ENCODE measurements at regions not wholly inside any gene's neighbourhood (a gene's known extent, or its start where the extent isn't known, plus 50 kb on each side); places are given as distances from the start of the nearest gene placed in this dataset.

GRCh38 chr6:16921399-16922110 is 160.3 kb upstream of the ATXN1 start:
- no peak for TF ChIP-seq CTCF (IDR thresholded peaks at IDR 0.05)
- Histone ChIP-seq H3K4me1 (no peaks in the 10 kb centered on the region), H3K4me3 (no peak overlapping the region), H3K27ac (no peak overlapping the region), H3K9ac (ENCODE audit: low read depth in 2 of 2, low read length in 2 of 2) (no peak overlapping the region), H3K36me3 (no peaks in the 10 kb centered on the region), H3K9me3 (no peaks in the 10 kb centered on the region), H3K27me3 (peaks cover 4% of the 10 kb centered on the region)
- no peak for DNase-seq
- intact Hi-C loops (cut with DNase I), result no loop called here

GRCh38 chr6:16918586-16918985 is 157.3 kb upstream of the ATXN1 start:
- Histone ChIP-seq H3K27ac (no peak overlapping the region), H3K27me3 (peaks cover 4% of the 10 kb centered on the region), H3K9ac (ENCODE audit: low read depth in 2 of 2, low read length in 2 of 2) (no peak overlapping the region), H3K36me3 (no peaks in the 10 kb centered on the region), H3K4me3 (no peak overlapping the region), H3K9me3 (no peaks in the 10 kb centered on the region), H3K4me1 (no peaks in the 10 kb centered on the region)
- no peak for TF ChIP-seq CTCF (IDR thresholded peaks at IDR 0.05)
- intact Hi-C loops (cut with DNase I), result no loop called here
- no peak for DNase-seq

GRCh38 chr6:16914184-16914583 is 152.9 kb upstream of the ATXN1 start:
- no peak for TF ChIP-seq CTCF (IDR thresholded peaks at IDR 0.05)
- intact Hi-C loops (cut with DNase I), result no loop called here
- Histone ChIP-seq H3K9ac (ENCODE audit: low read depth in 2 of 2, low read length in 2 of 2) (no peak overlapping the region), H3K4me1 (no peaks in the 10 kb centered on the region), H3K27ac (no peak overlapping the region), H3K27me3 (peaks cover 4% of the 10 kb centered on the region), H3K9me3 (no peaks in the 10 kb centered on the region), H3K36me3 (no peaks in the 10 kb centered on the region), H3K4me3 (no peak overlapping the region)
- DNase-seq, result no peak

GRCh38 chr6:16912756-16913155 is 151.5 kb upstream of the ATXN1 start:
- Histone ChIP-seq H3K4me1 (no peaks in the 10 kb centered on the region), H3K27me3 (no peaks in the 10 kb centered on the region), H3K9ac (ENCODE audit: low read depth in 2 of 2, low read length in 2 of 2) (no peak overlapping the region), H3K36me3 (no peaks in the 10 kb centered on the region), H3K9me3 (no peaks in the 10 kb centered on the region), H3K4me3 (no peak overlapping the region), H3K27ac (no peak overlapping the region)
- no peak for DNase-seq
- no peak for TF ChIP-seq CTCF (IDR thresholded peaks at IDR 0.05)
- intact Hi-C loops (cut with DNase I), result no loop called here

- Histone ChIP-seq H3K27me3 (no peaks in the 10 kb centered on the region), H3K4me1 (no peaks in the 10 kb centered on the region)
- intact Hi-C loops (cut with DNase I), result no loop called here
Observed at GRCh38 chr6:16911088-16911487, 149.8 kb upstream of the ATXN1 start.

More at GRCh38 chr6:16911088-16911487, 149.8 kb upstream of the ATXN1 start:
- DNase-seq, result no peak
- Histone ChIP-seq H3K36me3 (no peaks in the 10 kb centered on the region), H3K9me3 (no peaks in the 10 kb centered on the region), H3K4me3 (no peak overlapping the region), H3K9ac (ENCODE audit: low read depth in 2 of 2, low read length in 2 of 2) (no peak overlapping the region), H3K27ac (no peak overlapping the region)
- TF ChIP-seq CTCF (IDR thresholded peaks at IDR 0.05), result no peak
